ENCODE measurements at regions not wholly inside any gene's neighbourhood (a gene's known extent, or its start where the extent isn't known, plus 50 kb on each side); places are given as distances from the start of the nearest gene placed in this dataset.

DNA sequence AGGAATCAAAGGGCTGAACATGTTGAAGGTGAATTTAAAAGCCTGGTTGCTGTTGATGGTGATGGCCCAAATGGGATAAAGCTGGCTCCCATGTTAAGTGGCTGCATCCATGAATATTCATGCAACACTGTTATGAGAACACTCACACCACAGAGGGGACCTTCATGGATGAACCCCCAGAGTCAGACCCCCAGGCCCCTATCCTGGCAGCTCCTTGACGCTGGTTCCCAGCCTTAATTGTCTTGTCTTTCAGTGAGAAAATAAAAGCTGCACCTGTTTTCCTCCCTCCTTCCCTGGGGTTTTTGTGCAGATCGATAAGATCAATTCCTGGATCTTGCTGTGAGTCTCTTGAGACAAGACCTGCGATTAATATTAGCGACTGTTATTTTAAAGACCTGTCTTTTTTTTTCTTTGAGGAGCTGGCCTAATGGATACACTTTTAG is 371.7 kb downstream of the ICE1 start:
- no peak for DNase-seq (ENCODE audit: low read depth)
- no peak overlapping the region for H3K4me3 ChIP-seq (ENCODE audit: low read depth, low read length)
- TF ChIP-seq, protein P1, sequence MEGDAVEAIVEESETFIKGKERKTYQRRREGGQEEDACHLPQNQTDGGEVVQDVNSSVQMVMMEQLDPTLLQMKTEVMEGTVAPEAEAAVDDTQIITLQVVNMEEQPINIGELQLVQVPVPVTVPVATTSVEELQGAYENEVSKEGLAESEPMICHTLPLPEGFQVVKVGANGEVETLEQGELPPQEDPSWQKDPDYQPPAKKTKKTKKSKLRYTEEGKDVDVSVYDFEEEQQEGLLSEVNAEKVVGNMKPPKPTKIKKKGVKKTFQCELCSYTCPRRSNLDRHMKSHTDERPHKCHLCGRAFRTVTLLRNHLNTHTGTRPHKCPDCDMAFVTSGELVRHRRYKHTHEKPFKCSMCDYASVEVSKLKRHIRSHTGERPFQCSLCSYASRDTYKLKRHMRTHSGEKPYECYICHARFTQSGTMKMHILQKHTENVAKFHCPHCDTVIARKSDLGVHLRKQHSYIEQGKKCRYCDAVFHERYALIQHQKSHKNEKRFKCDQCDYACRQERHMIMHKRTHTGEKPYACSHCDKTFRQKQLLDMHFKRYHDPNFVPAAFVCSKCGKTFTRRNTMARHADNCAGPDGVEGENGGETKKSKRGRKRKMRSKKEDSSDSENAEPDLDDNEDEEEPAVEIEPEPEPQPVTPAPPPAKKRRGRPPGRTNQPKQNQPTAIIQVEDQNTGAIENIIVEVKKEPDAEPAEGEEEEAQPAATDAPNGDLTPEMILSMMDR (IDR thresholded peaks at IDR 0.05; ENCODE audit: insufficient read depth, low read depth, low read length, missing control alignments): no peak

DNA sequence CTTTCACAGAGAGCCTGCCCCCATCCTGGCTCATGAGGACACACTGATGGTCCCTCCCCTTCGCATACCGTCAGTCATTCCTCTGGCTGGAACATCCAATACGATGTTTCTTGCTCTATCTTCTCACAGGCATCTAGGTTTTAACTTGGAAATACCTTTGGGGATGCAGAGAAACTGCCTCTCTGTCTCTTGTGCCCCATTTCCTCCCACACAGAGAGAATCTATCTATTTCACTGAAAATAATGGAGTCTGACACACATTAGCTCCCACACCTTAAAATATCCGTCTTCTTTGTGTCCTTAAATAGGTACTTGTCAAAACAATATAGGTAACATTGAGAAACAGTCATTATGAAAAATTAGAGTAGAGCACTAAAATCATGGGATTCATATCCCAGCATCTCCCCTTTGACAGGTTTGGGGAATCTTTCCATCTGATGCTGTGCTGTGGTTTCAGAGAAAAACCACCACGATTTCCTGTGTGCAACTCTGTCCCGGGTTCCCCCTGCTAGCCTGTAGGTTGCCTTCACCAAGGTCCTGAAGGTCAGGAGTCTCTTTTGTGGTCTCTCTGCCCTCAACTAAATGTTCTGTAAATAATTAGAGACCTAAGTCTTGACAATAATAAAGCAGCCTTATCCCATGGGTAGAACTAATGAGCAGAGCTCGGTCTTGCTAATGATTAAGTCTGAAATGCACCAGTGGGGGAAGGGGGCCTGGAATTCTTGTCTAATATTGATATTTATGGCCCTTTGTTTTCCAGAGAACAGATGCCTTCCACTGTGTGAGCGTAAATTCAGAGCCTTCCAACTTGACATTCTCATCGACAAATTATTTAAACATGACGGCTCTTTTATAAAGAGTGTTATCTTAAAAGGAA is 371.0 kb downstream of the ICE1 start:
- no peak overlapping the region for H3K4me3 ChIP-seq (ENCODE audit: low read depth, low read length)
- TF ChIP-seq, protein P1 (IDR thresholded peaks at IDR 0.05; ENCODE audit: insufficient read depth, low read depth, low read length, missing control alignments): no peak
- DNase-seq (ENCODE audit: low read depth): no peak

DNA sequence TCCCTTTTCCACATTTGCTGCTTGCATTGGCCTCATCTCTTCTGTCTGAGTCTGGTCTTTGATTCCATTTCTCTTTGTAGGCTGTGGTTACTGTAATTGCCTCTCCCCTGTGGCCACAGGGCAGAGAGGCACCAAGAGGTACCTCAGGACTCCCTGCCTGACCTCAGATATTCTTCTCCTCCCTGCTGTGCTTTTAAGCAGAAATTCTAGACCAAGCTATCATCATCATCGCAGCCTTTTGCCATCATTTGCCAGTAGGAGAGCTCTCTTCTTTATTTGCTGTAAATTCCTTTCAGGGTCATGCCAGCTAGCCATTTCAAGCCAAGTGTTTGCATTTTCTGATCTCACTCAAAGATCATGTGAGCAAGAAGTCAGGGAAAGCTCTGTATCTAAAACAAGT is 369.6 kb downstream of the ICE1 start:
- DNase-seq (ENCODE audit: low read depth): no peak
- H3K4me3 ChIP-seq (ENCODE audit: low read depth, low read length): no peak overlapping the region

DNA sequence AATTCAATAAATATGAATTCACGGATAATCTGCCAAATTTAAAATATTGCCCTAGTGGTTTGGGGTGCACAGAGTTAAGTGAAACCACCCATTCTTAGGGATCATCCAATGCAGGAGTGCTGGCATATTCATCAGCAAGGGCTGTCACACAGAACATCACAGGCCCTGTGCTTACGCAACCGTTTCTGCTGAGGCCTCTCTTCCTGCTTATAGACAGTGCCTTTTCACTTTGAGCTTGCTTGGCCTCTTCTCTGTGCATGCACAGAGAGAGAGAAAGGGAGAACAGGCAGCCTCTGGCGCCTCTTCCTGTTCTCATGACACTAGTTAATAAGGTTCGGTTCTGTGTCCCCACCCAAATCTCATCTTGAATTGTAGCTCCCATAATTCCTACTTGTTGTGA is 366.3 kb downstream of the ICE1 start:
- DNase-seq (ENCODE audit: low read depth): no peak
- no peak overlapping the region for H3K4me3 ChIP-seq (ENCODE audit: low read depth, low read length)
- TF ChIP-seq, protein P1 (IDR thresholded peaks at IDR 0.05; ENCODE audit: insufficient read depth, low read depth, low read length, missing control alignments): no peak

More for the DNA sequence above, 369.6 kb downstream of the ICE1 start:
- TF ChIP-seq, protein P1 (IDR thresholded peaks at IDR 0.05; ENCODE audit: insufficient read depth, low read depth, low read length, missing control alignments): no peak

DNA sequence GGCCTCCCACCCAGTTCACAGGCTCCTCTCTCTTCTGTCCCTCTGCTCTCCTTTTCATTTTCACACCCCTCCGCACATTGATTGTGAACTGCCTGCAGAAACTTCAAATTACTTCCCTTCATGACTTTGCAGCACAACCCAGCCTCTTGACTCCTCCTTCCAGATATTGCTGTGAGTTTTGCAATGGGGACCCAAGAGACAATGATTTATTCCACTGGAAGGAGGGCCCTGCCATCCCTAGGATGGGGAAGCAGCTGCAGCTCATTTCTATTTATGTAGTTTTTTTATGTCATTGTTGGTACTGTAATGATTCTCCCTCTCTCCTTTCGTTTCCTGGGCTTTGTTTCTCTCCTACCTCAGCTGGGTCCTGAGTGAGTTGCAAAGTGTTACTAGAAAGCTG is 364.9 kb downstream of the ICE1 start:
- no peak for DNase-seq (ENCODE audit: low read depth)
- TF ChIP-seq, protein P1 (IDR thresholded peaks at IDR 0.05; ENCODE audit: insufficient read depth, low read depth, low read length, missing control alignments): no peak
- no peak overlapping the region for H3K4me3 ChIP-seq (ENCODE audit: low read depth, low read length)

DNA sequence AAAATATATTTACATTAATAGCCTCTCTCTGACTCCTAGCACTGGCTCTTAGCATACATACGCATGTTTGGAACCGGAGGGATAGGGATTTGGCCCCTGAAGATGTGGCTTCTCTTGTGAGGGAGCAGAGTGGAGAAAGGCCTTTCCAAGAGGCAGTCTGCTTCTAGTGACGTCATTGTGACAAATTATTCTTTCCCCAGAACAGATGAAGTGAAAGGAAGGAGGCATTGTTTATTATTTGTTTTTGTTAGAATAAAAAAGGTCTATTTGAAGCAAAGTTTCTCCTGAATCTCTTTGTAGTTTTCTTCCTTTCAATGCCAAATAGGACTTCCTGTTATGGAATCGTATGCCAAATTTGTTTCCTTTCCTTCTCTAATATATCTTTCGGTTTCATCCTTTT is 361.6 kb downstream of the ICE1 start:
- no peak overlapping the region for H3K4me3 ChIP-seq (ENCODE audit: low read depth, low read length)
- TF ChIP-seq, protein P1 (IDR thresholded peaks at IDR 0.05; ENCODE audit: insufficient read depth, low read depth, low read length, missing control alignments): no peak
- no peak for DNase-seq (ENCODE audit: low read depth)
